Activated CD8-positive, alpha-beta T cell treated with anti-CD3 and anti-CD28 coated beads for 36 hours (primary cell): ENCODE measurements at regions not wholly inside any gene's neighbourhood (a gene's known extent, or its start where the extent isn't known, plus 50 kb on each side); places are given as distances from the start of the nearest gene placed in this dataset.

ENCODE experiments used
- ATAC-seq: fragments of 200-7000 bp; cut with Tn5 transposase; one replicate; pipeline ENCODE4 v1.10.0; 2021; ENCODE audit warnings: mild to moderate bottlenecking, moderate library complexity
- CTCF ChIA-PET: fragments of 350-600 bp; sonication (Branson Sonifier 250); formaldehyde crosslinking; loops from one replicate; lab custom pipeline; 2021; ENCODE audit warnings: antibody characterized with exemption; lab: Charles Lee
- POLR2A ChIA-PET: fragments of 350-600 bp; sonication (Branson Sonifier 250); formaldehyde crosslinking; loops from one replicate; lab custom pipeline; 2021; ENCODE audit warnings: antibody characterized with exemption; lab: Charles Lee
- DNase-seq: peaks from one replicate; pipeline ENCODE4 v3.0.0-alpha.2; 2020
- H3K27ac Mint-ChIP-seq: one replicate; pipeline ENCODE4 v1.8.0; 2021; ENCODE audit warnings: mild to moderate bottlenecking, mixed read lengths
- H3K27me3 Mint-ChIP-seq: one replicate; pipeline ENCODE4 v1.8.0; 2021; ENCODE audit warnings: mixed read lengths
- H3K36me3 Mint-ChIP-seq: one replicate; pipeline ENCODE4 v1.8.0; 2021; ENCODE audit warnings: low read depth, mixed read lengths
- H3K4me1 Mint-ChIP-seq: one replicate; pipeline ENCODE4 v1.8.0; 2021; ENCODE audit warnings: low read depth, mixed read lengths
- H3K4me3 Mint-ChIP-seq: one replicate; pipeline ENCODE4 v1.8.0; 2021; ENCODE audit warnings: mild to moderate bottlenecking, moderate library complexity, mixed read lengths
- H3K9me3 Mint-ChIP-seq: one replicate; pipeline ENCODE4 v1.8.0; 2021; ENCODE audit warnings: mixed read lengths
- intact Hi-C: fragments of 100-400 bp; cut with micrococcal nuclease; formaldehyde crosslinking; loops from one replicate; pipeline ENCODE4 v1.10.0; 2022
- TF ChIP-seq, protein P1 (sequence below): fragments of 200-600 bp; IDR thresholded peaks from one replicate; pipeline ENCODE4 v1.8.0; 2022; ENCODE audit warnings: antibody characterized with exemption, mild to moderate bottlenecking

DNA sequence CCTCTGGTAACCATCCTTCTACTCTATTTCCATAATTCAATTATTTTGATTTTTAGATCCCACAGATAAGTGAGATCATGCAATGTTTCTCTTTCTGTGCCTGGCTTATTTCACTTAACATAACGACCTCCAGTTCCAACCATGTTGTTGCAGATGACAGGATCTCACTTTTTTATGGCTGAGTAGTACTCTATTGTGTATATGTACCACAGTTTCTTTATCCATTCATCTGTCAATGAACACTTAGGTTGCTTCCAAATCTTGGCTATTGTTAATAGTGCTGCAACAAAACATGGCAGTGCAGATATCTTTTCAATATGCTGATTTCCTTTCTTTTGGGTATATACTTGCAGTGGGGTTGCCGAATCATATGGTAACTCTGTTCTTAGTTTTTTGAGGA is 286.4 kb upstream of the C11orf87 start:
- ChIA-PET POLR2A (no interaction called here), CTCF (no interaction called here)
- intact Hi-C loops: no loop called here
- Mint-ChIP-seq H3K9me3 (no peaks in the 10 kb centered on the region), H3K4me3 (no peak overlapping the region), H3K27me3 (no peaks in the 10 kb centered on the region), H3K4me1 (peaks cover 2% of the 10 kb centered on the region), H3K36me3 (no peaks in the 10 kb centered on the region), H3K27ac (no peak overlapping the region)
- DNase-seq (no peak), ATAC-seq (no peak)
- TF ChIP-seq, protein P1, sequence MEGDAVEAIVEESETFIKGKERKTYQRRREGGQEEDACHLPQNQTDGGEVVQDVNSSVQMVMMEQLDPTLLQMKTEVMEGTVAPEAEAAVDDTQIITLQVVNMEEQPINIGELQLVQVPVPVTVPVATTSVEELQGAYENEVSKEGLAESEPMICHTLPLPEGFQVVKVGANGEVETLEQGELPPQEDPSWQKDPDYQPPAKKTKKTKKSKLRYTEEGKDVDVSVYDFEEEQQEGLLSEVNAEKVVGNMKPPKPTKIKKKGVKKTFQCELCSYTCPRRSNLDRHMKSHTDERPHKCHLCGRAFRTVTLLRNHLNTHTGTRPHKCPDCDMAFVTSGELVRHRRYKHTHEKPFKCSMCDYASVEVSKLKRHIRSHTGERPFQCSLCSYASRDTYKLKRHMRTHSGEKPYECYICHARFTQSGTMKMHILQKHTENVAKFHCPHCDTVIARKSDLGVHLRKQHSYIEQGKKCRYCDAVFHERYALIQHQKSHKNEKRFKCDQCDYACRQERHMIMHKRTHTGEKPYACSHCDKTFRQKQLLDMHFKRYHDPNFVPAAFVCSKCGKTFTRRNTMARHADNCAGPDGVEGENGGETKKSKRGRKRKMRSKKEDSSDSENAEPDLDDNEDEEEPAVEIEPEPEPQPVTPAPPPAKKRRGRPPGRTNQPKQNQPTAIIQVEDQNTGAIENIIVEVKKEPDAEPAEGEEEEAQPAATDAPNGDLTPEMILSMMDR: no peak

DNA sequence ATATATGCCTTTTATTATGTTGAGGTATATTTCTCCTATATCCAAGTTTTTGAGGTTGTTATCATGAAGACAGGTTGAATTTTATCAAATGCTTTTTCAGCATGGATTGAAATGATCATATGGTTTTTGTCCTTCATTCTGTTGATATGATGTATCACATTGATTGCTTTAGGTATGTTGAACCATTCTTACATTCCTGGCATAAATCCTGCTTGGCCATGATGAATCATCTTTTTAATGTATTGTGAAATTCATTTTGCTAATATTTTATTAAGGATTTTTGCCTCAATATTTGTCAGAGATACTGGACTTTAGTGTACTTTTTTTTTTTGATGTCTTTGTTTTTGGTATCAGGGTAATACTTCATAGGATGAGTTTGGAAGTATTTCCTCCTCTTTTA is 283.8 kb upstream of the C11orf87 start:
- TF ChIP-seq, protein P1: no peak
- Mint-ChIP-seq H3K4me3 (no peak overlapping the region), H3K9me3 (no peaks in the 10 kb centered on the region), H3K36me3 (no peaks in the 10 kb centered on the region), H3K27me3 (peaks cover 4% of the 10 kb centered on the region), H3K4me1 (no peaks in the 10 kb centered on the region), H3K27ac (no peak overlapping the region)
- DNase-seq (no peak), ATAC-seq (no peak)
- intact Hi-C loops: no loop called here
- CTCF ChIA-PET: no interaction called here
- POLR2A ChIA-PET: interaction anchor here (0.6 kb wide), 1 partner anchor 428 kb away, joined by 5 read pairs; no protein-coding TSS in a partner anchor

DNA sequence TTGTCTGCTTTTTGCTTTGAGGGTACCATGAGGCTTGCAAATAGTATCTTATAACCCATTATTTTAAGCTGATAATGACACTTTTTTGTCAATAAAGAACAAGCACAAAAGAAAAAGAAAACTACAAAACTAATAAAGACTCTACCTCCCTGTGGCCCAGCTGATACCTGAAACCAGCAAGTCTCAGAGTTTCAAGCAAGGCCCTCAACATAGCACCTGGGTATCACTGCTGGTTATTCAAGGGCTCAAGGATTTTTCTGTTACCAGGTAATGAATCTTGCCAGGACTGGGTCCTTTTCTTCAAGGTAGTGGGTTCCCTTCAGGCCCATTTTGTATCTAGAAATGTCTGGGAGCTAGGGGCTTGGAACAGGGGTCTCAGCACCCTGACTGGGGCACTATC is 281.6 kb upstream of the C11orf87 start:
- Mint-ChIP-seq H3K4me3 (no peak overlapping the region), H3K27me3 (peaks cover 4% of the 10 kb centered on the region)

DNA sequence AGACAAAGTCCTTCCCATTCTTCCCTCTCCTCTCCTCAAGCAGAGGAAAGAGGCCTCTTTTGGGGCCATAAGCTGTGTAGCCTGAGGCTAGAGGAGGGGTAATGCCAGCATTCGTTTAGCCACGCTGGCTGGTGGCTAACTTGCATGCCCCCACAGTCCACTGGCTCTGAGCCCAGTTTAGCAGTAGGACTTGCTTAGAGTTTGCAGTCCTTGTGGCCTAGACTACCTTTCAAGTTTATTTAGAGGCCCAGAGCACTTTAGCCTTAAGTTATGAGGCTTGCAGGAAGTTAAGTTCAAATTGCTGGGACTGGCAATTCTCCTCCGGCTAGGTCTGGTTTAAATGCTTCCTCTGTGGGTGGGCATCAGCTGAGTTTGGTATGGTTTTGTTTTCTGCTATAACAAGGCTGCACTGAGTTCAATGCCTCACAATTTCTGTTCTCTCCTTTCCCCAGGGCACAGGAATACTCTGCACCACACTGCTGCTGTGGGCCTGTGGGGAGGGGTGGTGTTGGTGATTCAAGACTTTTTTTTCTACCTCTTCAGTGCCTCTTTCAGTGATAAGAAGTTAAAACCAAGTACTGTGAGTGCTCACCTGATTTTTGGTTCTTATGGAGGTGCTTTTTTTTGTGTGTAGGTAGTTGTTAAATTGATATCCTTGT is 281.0 kb upstream of the C11orf87 start:
- Mint-ChIP-seq H3K4me1 (no peaks in the 10 kb centered on the region), H3K4me3 (no peak overlapping the region), H3K36me3 (no peaks in the 10 kb centered on the region), H3K9me3 (no peaks in the 10 kb centered on the region), H3K27me3 (peaks cover 4% of the 10 kb centered on the region), H3K27ac (no peak overlapping the region)
- TF ChIP-seq, protein P1: no peak
- intact Hi-C loops: no loop called here
- ATAC-seq: no peak
- POLR2A ChIA-PET: no interaction called here
- CTCF ChIA-PET: no interaction called here
- no peak for DNase-seq

More for the DNA sequence above, 281.6 kb upstream of the C11orf87 start:
- Mint-ChIP-seq H3K4me1 (no peaks in the 10 kb centered on the region), H3K9me3 (no peaks in the 10 kb centered on the region), H3K27ac (no peak overlapping the region), H3K36me3 (no peaks in the 10 kb centered on the region)
- CTCF ChIA-PET: no interaction called here
- DNase-seq (no peak), ATAC-seq (no peak)
- POLR2A ChIA-PET: no interaction called here
- TF ChIP-seq, protein P1: no peak
- intact Hi-C loops: no loop called here

DNA sequence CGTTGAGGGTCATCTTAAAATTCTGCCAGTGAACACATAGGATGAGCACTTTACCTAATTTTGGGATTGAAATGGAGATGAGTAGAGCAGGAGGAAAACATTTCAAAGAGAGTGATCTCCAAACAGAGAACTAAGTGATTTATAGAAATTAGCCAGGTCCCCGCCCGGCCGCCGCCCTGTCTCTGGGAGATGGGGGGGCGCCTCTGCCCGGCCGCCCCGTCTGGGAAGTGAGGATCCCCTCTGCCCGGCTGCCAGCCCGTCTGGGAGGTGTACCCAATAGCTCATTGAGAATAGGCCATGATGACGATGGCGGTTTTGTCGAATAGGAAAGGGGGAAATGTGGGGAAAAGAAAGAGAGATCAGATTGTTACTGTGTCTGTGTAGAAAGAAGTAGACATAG is 276.7 kb upstream of the C11orf87 start:
- CTCF ChIA-PET: no interaction called here
- DNase-seq: no peak
- H3K27ac Mint-ChIP-seq: no peak overlapping the region
- no peaks in the 10 kb centered on the region for H3K9me3 Mint-ChIP-seq
- no peaks in the 10 kb centered on the region for H3K4me1 Mint-ChIP-seq
- peaks cover 6% of the 10 kb centered on the region for H3K27me3 Mint-ChIP-seq
- no peak overlapping the region for H3K4me3 Mint-ChIP-seq
- no peaks in the 10 kb centered on the region for H3K36me3 Mint-ChIP-seq
- TF ChIP-seq, protein P1: no peak
- intact Hi-C loops: no loop called here
- no peak for ATAC-seq
- POLR2A ChIA-PET: no interaction called here
